ENCODE measurements at regions not wholly inside any gene's neighbourhood (a gene's known extent, or its start where the extent isn't known, plus 50 kb on each side); places are given as distances from the start of the nearest gene placed in this dataset.

GRCh38 chr10:121356183-121356582 lies 242.1 kb downstream of the FGFR2 start:
- TF ChIP-seq CTCF (IDR thresholded peaks at IDR 0.05) (no peak), POLR2A (IDR thresholded peaks at IDR 0.05) (no peak)
